Panc1 (cell line): ENCODE measurements at regions not wholly inside any gene's neighbourhood (a gene's known extent, or its start where the extent isn't known, plus 50 kb on each side); places are given as distances from the start of the nearest gene placed in this dataset.

ENCODE experiments used
- CTCF ChIP-seq: fragments of 450-650 bp; IDR thresholded peaks from 2 replicates; pipeline ENCODE4 v1.5.1; 2017; ENCODE audit warnings: mild to moderate bottlenecking
- POLR2AphosphoS5 ChIP-seq: IDR thresholded peaks from 2 replicates; pipeline ENCODE4 v1.6.1; 2012; ENCODE audit warnings: mild to moderate bottlenecking, low read depth, low read length, moderate library complexity
- SIN3A ChIP-seq: IDR thresholded peaks from 2 replicates; pipeline ENCODE4 v1.6.1; 2012; ENCODE audit warnings: low read depth, mild to moderate bottlenecking, low read length, moderate library complexity, borderline replicate concordance; ENCODE audit not compliant: insufficient read depth

DNA sequence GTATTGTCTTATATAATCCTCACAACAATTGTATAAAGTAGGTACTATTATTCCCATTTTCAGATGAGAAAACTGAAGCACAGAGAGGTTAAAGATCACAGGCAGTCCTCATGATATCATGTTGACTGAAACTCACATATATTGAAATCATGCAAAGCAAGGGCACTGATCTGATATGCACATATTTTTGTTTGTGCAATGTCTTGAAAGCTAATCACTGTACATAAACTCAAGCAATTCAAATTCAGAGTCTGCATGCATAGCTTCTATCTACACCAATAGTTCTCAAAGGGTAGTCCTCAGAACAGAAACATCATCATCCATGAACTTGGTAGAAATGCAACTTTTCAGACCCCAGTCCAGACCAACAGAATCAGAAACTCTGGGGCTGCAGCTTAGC lies 119.2 kb upstream of the STT3B start:
- no peak for TF ChIP-seq CTCF
- no peak for TF ChIP-seq POLR2AphosphoS5
- TF ChIP-seq SIN3A = no peak
